HG03571 (cell line): ENCODE measurements at regions not wholly inside any gene's neighbourhood (a gene's known extent, or its start where the extent isn't known, plus 50 kb on each side); places are given as distances from the start of the nearest gene placed in this dataset.
"Not testable (repeated sequence)": the region's sequence is repeated elsewhere in the genome, so short reads cannot be mapped to it uniquely, and the experiment has no call there.

Experiments used
- ATAC-seq: cut with Tn5 transposase; IDR thresholded peaks from one replicate; pipeline ENCODE4 v1.9.1; 2021; ENCODE audit not compliant: unreplicated experiment

DNA sequence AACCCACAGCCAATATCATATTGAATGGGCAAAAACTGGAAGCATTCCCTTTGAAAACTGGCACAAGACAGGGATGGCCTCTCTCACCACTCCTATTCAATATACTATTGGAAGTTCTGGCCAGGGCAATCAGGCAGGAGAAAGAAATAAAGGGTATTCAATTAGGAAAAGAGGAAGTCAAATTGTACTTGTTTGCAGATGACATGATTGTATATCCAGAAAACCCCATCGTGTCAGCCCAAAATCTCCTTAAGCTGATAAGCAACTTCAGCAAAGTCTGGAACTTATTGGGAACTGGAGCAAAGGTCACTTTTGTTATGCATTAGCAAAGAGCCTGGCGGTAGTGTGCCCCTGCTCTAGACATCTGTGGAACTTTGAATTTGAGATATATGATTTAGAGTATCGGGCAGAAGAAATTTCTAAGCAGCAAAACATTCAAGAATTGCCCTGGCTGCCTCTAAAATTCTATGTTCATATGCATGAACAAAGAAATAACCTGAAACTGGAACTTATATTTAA lies 53.4 kb upstream of the PSMA1 start:
- ATAC-seq: not testable (repeated sequence)

DNA sequence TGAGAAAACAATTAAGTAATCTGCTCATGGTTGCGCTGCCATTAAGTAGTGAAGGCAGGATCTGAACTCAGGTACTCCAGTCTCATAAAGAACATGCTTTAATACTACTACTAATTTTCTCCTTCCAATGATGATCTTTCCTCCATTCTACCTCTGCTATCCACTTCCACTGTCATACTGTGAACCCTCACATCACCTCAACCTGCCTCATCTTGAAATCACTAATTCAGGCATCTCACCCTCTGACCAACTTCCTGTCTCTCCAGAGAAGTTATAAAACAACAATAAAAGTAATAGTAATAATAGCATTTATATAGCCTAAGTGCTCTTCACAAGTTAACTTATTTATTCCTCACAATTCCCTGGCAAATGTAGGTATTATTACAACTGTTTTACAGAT lies 57.1 kb upstream of the PSMA1 start:
- no peak for ATAC-seq

DNA sequence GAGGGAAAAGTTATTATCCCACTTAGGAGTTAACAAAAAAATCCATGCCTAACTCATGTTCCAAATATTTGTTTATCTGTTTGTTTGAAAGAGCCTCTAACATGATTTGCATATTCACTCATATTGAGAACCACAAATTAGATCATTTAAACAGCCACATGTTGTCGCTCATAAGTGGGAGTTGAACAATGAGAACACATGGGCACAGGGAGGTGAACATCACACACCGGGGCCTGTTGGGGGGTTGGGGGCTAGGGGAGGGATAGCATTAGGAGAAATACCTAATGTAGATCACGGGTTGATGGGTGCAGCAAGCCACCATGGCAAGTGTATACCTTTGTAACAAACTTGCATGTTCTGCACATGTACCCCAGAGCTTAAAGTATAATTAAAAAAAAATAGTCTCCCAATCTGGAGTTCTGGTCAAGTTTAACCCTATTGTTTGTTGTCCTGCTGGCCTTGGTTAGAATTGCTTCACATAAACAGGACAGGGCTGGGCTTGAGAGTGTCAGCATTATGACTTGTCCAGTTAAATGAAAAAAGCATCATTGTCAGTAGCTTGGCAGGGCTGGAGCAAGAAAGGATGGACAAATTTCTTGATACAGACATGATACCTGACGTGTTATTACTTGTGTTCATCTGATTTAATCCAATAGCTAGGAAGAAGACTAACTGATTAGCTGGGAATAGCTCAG lies 57.8 kb upstream of the PSMA1 start:
- ATAC-seq: no peak

DNA sequence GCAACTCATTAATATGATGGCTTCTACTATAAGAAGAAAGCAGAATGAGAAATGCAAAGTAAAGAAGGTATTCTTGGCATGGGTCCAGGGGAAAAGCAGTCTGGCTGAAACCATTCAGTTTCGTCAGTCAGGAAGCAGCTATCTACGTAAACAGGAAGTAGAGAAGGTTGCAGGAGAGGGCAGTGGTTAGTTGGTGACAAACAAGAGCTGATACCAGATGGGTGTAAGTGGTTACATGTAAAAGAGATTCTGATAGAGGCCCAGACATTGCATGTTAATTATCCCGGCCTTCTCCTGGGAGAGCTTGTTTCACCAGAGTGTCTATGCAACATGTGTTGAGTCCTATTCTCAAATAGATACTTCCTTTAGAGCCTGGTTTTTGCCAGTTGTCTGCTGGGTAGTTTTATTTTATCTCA lies 58.4 kb upstream of the PSMA1 start:
- ATAC-seq: peak; percentile 99

DNA sequence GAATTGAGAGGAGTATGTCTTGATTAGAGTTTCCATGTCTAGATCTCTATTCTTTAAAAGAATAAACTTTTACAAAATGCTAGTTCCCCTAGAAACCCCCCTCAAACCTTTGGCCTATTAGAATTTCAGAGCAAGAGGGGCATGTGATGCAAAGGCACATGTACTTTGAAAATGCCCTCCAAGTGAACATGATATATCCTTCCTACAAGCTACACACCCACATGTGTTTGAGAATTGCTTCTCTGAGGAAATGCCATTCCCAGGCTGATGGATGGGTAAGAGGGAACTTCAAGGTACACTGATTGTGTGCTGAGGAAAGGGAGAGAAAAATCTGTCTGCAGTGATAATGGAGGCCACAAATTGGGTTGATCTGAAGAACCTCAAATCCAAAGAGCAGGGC lies 59.5 kb upstream of the PSMA1 start:
- ATAC-seq: no peak

DNA sequence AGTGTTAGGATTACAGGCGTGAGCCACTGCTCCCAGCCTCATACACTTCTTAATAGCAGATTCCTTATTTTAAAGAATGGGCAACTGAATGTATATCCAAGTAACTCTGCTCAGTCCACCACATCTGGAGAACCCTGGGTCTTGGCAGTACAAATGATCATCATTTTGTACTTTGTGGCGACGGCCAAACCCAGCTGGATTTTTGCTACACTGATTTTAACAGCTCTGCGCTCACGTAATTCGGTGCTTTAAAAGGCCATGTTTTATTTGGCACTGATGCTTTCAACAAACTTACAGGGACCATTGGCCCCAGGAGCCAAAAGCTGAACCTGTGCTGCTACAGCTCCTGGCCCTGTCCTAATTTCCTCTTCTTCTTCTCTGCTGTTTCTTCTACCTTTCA lies 60.8 kb upstream of the PDE3B start:
- ATAC-seq: no peak

DNA sequence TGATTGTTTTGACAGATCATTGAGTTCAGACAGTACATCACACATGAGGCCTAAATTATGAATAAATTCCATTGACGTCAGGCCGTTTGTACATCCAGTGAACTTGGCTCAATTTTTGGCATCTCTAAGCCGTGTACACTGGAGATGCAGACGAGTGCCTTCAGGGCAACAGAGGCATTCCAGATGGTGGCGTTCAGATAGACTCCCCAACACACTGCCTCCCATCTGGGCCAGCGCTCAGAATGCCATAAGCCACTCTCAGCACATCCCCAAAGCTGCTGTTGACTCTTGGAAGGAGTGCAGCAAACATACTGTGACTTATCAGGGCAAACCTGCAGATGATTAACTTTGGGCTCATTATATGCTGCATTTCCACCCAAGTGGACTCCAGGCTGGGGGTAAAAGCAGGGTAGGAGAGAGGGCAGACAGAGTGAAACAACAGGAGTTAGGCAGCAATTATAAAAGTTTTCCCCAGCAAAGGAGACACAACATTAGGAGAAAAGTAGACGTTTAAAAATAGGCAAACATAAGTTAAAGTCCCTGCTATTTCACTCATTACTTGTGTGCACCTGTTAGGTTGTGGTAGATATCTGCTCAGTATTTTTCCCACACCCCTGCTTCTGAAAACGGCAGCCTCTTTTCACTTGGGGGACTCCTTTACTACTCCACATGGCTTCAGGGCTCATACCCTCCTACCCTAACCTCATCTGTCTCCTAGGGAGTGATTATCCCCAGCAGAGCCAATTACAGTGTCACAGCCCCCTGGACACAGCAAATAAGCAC lies 60.2 kb upstream of the PDE3B start:
- no peak for ATAC-seq

DNA sequence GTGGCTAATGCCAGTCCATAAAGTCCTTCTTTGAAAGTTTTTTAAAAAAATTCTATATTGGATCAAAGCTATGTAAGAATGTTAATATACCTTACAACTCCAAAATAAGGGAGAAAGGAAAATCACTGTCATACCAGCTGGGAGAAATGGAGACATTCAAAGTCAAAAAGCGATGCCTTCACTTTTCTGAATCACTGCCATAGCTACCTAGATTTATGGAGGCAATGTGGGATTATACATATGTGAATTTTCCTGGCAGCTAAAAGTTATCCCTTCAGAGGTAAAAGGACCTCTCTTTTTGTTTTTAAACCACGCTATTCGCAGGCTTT lies 59.6 kb upstream of the PDE3B start:
- ATAC-seq: no peak

DNA sequence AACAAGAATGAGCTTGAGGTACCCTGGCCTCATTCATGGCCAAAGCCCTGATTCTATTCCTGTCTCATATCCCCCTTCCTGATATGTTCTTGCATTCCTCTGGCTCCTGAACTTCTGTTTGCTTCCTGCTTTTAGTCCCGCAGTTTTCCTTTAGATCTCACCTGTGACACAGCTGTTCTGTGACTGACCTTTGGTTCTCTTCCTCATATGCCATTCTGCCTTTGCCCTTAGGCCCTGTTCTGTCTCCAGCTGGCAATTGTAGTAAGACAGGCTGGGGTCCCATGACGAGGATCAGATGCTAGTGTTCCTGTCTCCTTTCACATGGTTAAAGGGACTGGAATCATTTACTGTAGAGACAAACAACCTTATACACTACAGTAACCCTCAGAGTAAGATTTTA lies 59.0 kb upstream of the PDE3B start:
- no peak for ATAC-seq

DNA sequence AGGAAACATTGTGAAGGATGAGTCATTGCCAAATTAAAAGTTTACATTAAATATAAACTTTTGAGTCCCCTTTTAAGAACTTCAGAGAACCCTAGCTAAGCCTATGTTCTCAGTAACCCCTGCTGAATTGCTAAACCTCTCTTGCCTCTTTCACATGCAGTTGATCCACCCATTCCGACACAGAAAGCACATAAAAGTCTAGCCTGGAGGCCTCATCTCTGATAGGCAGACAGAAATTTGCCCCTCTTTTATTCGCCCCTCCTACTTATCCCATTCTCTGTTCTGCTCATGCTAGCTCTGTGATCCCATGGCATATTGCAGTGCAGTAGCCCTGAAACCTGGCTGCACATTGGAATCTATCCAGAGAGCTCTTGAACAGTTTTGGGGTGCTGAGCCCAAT lies 58.2 kb upstream of the PDE3B start:
- no peak for ATAC-seq

DNA sequence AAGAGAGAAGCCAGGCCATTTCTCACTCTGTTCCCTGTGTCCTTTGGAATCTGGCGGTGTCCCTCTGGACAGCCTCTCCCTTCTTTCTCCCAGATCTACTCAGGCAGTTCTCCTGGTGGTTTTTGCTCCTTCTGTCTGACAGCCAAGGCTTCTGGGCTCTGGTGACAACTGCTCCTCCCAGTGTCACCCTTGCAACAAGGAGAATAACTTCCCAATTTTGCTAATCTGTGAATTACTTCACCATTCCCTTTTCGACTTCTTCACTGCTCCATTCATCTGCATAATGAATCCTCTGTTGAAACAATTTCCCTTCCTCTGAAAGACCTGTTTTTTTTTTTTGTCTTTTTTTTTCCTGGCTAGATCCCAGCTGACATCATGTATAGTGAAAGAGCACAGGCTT lies 56.3 kb upstream of the PDE3B start:
- ATAC-seq: no peak

DNA sequence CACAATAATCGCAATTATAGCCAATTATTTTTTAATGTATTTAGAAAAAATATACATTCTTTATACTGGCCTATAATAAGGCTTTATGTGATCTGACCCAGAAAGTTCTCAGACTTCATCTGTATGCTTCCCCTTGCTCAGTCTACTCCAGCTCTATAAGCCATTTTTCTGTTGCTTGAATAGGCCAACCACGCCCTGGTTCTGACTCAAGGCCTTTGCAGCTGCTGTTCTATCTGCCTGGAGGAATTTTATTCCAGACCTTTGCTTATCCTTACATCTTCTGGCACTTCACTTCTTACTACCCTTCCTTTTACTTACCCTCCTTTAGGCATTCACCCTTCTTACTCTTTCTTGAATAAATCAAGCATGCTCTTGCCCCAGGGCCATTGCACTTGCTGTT lies 54.9 kb upstream of the PDE3B start:
- no peak for ATAC-seq

DNA sequence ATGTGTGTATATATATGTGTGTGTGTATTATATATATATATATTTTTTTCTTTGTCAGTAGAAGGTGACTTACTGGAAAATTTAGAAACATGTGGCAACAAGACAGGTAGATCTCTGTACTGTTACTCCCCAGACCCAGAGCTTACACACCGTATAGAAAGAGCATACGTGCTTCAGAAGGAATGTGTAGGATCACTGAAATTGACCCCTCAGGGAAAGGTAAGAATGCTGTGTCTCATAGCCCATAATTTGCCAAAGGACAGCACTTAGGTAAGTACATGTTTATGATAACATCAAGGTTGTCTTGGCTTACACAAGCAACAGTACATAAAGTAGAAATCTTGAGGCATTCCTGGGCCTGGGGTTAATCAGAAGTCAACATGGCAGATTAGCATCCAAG lies 54.2 kb upstream of the PDE3B start:
- no peak for ATAC-seq

DNA sequence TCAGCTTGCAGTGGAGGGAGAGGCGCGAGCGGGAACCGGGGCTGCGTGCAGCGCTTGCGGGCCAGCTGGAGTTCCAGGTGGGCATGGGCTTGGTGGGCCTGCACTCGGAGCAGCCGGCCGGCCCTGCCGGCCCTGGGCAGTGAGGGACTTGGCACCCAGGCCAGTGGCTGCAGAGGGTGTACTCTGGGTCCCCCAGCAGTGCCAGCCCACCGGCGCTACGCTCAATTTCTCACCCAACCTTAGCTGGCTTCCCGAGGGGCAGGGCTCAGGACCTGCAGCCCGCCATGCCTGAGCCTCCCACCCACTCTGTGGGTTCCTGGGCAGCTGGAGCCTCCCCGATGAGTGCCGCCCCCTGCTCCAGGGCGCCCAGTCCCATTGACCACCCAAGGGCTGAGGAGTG lies 52.6 kb upstream of the PDE3B start:
- ATAC-seq: not testable (repeated sequence)

DNA sequence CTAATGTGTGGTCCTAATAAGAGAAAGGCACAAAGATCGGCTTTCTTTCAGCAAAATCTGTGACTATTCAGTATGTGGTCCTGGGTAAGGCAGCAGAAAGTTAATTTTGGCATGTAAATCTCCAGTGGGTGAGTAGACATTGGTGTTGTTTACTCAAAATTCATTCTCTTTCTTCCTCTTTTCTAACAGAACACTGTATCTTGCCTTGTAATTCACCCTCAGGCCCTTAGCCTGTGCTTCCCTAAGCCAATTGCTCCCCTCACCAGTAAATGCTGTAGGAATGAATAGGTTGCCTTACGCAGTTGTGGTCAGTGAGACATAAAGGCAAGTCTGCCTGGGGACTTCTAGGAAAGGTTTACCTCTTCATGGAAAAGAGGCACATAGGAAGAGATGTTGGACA lies 49.9 kb upstream of the PDE3B start:
- ATAC-seq: no peak
